GM20431 (cell line): ENCODE measurements at regions not wholly inside any gene's neighbourhood (a gene's known extent, or its start where the extent isn't known, plus 50 kb on each side); places are given as distances from the start of the nearest gene placed in this dataset.

ENCODE experiments used
- in situ Hi-C: fragments of 300-500 bp; cut with MseI, MboI; formaldehyde crosslinking; loops from one replicate; pipeline ENCODE4 v1.15.0; 2020; ENCODE audit warnings: low sequenced_read_pairs; ENCODE audit not compliant: unreplicated experiment

DNA sequence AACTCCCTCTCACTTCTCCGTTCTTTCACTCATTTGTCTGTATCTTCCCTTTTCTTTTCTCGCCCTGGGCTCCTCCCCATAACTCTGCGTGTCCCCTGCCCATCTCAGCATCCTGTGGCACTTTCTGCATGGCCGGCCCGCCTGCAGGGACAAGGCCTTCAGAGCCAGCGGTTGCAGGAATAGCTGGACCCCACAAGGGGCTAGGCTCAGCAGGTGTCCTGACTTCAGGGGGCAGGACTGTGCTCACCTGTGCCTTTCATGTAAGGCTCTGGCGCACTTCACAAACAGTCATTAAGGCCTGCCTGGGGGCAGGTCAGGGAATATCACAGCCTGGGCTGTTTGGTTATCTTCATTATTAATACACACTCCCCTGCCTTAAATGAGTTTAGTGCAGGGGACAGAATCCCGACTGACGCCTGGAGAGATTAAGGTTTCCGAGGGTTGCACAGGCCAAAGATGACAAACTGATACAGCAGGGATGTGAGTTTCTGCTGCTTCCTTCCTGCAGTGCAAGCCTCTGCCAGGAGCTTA lies 768.8 kb upstream of the TBX3 start:
- in situ Hi-C loops: no loop called here

DNA sequence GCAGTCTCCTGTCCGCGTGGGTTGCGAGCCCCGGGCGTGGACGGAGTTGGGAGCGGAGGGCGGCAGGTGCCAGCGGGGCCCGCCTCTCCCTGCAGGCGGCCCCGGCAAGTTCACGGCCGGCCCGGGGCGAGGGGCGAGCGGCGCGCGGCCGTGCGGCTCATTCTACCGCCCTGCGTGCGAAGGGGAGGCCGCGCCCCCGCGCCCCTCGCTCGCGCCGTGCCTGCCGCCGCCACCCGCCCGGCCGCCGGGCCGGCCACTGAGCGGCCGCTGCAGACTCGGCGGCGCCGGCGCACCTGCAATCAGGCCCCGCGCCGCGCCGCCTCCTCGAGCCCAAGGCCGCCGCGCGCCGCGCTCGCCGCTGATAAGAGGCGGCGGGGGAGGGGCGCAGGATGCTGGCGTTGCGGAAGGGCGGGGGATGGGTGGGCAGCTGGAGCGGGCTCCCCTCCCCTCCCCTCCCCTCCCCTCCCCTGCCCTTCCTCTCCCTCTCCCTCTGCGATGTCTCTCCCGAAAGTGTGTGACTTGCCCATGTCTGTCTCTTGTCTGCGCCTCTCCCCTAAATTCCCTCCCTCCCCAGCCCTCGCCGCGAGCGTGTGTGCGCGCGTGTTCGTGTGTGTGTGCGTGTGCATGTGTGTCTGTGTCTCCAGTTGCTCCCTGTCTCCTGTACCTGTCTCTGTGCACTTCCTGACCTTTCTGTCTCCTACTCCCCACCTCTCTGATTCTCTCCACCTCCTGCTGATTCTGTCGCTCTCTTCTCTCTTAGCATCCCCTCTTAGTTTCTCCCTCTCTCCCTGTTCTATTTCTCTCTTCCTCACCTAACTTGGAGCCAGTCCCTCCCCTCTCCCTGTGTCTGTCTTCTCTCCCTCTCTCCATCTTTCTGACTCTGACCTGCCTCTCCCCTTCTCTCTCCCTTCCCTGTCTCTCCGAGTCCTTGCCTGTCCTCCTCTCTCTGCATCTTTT lies 768.1 kb upstream of the TBX3 start:
- in situ Hi-C loops: no loop called here

DNA sequence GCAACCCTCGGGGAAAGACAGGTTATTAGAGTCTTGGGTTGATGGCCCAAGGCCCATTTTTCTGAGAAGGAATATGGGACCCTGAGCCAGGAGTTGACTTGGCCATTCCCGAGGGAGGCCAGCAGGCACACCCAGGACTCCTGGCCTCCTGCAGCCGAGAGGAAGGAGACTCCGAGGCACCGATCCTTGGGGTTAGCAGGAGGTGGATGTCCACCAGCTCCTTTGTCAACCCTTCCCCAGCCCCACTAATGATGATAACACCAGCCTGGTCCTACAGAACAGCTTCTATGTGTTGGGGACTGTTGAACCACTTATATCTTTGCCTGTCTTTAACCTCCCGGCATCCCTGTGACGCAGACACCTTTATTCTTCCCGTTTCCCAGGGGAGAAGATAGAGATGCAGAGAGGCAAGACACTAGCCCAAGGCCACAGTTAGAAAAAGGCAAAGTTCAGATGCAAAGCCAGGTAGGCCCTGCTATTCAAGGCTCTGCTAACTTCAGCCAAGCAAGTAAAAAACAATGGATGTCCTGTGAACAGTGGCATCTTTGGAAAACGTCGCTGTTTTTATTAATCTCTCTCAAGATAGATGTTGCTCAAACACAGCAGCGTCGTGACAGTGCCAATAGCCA lies 767.3 kb upstream of the TBX3 start:
- in situ Hi-C loops: no loop called here

- in situ Hi-C loops: no loop called here
Measured at GRCh38 chr12:115450710-115451109, 766.7 kb upstream of the TBX3 start.

DNA sequence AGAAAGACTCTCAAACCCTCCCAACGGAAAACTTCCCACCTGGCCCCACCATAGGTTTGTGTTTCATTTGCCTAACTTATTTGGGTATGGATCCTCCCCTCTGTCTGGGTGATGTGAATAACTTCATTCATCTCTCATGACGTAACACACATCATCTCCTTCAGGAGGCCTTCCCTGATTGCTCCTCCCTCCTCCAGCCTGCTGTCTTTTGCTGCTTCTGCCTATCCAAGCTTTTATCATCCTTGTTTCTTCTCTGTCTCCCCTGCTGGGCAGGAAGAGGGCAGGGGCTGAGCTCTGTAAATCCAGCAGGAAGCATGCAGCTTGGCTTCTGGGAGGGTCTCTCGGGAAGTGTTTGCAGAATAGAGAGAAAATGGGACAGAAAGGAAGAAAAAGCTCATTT lies 766.0 kb upstream of the TBX3 start:
- in situ Hi-C loops: no loop called here

GRCh38 chr12:115449526-115449925 lies 765.6 kb upstream of the TBX3 start:
- in situ Hi-C loops: no loop called here

- in situ Hi-C loops: no loop called here
Measured at GRCh38 chr12:115444346-115444745, 760.4 kb upstream of the TBX3 start.

- in situ Hi-C loops: no loop called here
Measured at GRCh38 chr12:115443351-115443938, 759.5 kb upstream of the TBX3 start.

- in situ Hi-C loops: no loop called here
Measured at GRCh38 chr12:115440438-115440837, 756.5 kb upstream of the TBX3 start.

DNA sequence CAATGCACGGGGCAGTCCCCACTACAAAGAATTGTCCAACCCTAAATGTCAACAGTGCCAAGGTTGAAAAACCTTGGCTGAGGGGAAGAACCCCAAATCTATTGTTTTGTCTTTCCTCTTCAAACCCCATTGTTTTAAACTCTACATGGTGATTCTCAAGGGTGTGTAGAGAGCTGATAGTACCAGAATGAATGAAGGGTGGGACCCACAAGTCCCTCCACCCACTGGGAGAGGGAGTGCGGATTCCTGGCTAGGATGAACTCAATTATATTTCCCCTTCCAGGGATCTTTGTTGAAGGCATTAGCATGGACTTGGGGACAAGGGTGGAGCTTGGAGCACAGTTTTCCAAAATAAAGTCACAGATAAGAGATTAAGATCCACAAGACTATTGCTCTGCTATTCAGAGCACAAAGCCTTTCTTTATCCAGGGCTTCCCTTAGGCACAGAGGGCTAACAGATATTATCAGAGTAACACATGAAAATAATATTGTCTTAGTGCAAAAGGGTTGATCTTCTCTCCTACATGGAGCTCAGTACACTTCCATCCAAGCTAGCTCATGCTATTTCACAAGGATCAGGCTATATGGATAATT lies 755.1 kb upstream of the TBX3 start:
- in situ Hi-C loops: no loop called here

GRCh38 chr12:115438314-115438713 lies 754.3 kb upstream of the TBX3 start:
- in situ Hi-C loops: no loop called here

DNA sequence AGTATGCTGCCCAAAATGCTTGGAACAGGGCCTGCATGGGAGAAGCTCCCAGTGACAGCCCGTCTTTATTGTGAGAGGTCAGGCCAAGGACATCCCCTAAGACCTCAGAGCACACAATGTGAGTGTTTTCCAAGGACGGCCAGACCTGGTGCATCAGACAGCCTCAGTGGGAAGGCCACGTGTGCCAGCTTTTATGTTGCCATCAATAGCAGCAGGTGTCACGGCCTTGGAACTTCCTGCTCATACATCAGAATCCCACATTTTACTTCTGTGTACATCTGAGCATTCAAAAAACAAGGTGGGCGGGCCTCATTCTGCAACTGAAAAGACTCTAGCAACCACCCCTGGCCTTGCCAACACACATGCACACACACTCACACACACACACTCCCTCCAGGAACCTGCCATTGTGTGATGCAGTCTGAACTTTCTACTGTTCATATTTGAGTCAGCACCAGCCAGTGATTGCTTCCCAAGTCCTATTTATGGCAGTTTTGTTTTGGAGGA lies 753.1 kb upstream of the TBX3 start:
- in situ Hi-C loops: no loop called here

GRCh38 chr12:115433014-115433634 lies 749.1 kb upstream of the TBX3 start:
- in situ Hi-C loops: no loop called here

DNA sequence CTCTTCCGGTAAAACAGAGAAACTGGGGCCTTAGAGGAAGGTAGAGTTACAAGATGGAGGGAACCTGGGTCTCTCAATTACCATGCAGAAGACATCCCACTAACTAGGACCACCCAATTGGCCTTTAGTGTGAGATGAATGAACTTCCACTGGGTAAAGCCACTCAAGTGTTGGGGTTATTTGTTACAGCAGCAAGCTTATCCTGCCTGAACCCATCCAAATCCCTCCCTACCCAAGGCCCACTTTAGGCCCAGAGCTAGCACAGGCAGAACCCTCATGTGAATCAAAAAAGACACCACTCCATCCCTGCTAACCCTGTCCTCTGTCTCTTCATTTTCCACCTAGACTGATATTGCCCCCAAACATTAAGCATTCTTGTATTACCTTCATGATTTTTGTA lies 746.7 kb upstream of the TBX3 start:
- in situ Hi-C loops: no loop called here

- in situ Hi-C loops: no loop called here
Measured at GRCh38 chr12:115426732-115427131, 742.8 kb upstream of the TBX3 start.

- in situ Hi-C loops: no loop called here
Measured at GRCh38 chr12:115424003-115424402, 740.0 kb upstream of the TBX3 start.

DNA sequence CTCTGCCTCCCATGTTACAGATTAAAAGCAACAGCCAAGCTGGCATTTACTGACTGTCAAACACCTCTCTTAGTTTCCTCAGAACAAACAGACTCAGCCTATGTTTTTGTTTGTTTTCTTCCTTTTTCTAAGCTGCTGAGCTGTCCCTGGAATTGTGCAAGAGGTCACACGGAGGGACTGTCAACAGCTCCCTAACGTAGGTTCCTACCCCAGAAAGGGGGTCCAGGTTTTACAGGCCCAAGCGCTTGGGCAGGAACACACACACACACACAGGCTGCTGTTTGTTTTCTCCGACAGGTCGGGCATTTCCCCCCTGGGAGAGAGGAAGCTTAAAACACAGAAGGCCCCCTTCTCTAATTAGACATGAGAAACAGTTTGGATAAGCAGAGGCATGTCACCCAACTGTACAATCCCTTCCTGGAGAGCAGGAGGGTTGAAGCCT lies 739.6 kb upstream of the TBX3 start:
- in situ Hi-C loops: no loop called here

DNA sequence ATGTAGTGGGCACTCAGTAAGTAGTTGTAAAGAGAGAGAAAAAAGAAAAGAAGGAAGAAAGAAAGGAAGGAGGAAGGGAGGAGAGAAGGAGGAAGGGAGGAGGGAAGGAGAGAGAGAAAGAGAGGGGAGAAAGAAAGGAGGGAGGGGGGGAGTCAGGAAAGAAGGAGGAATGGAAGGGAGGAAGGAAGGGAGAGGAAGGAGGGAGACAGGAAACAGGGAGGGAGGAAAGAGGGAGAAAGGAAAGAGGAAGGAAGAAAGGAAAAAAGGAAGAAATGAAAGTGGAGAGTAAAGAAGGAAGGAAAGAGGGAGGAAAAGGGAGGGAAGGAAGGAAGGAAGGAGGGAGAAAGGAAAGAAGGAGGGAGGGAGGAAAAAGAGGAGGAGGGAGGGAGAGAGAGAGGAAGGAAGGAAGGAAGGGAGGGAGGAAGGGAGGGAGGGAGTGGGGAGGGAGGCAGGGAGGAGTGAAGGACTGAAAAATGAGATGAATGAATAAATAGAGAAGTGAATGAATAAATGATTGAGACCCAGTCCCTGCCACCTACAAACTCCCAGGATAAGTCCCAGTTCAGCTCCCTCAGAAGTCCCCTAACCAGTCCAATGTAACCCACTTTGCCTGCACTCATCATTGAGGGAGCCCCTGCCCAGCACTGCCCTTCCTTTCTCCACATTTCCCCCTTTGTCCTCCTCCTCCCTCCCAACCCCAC lies 739.0 kb upstream of the TBX3 start:
- in situ Hi-C loops: no loop called here
